Suppressor macrophage treated with lipopolysaccharide for 4 hours (primary cell): ENCODE measurements at regions not wholly inside any gene's neighbourhood (a gene's known extent, or its start where the extent isn't known, plus 50 kb on each side); places are given as distances from the start of the nearest gene placed in this dataset.
"Not testable (repeated sequence)": the region's sequence is repeated elsewhere in the genome, so short reads cannot be mapped to it uniquely, and the experiment has no call there.

Source experiments
- DNase-seq: peaks from one replicate; pipeline ENCODE4 v3.0.0-alpha.2; 2020

DNA sequence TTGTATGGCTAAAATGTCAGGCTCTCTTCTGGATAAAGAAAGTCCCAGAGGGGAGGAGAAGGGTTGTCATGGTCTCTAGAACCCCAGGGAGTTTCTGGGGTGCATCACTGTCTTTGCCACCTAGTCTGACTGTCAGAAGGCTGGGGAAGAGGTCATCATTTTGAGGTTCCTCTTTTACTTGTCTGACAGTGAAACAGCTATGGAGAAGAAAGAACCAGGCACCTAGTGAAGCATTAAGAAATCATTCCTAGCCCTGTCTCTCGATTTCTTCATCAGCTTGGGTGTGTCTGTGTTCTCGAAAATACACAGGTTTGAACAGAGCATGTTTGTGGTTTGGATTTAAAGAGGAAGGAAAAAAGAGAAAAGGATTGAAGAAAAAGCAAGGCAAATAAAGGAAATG is 158.7 kb upstream of the LRIG3 start:
- DNase-seq: peak; percentile 19

DNA sequence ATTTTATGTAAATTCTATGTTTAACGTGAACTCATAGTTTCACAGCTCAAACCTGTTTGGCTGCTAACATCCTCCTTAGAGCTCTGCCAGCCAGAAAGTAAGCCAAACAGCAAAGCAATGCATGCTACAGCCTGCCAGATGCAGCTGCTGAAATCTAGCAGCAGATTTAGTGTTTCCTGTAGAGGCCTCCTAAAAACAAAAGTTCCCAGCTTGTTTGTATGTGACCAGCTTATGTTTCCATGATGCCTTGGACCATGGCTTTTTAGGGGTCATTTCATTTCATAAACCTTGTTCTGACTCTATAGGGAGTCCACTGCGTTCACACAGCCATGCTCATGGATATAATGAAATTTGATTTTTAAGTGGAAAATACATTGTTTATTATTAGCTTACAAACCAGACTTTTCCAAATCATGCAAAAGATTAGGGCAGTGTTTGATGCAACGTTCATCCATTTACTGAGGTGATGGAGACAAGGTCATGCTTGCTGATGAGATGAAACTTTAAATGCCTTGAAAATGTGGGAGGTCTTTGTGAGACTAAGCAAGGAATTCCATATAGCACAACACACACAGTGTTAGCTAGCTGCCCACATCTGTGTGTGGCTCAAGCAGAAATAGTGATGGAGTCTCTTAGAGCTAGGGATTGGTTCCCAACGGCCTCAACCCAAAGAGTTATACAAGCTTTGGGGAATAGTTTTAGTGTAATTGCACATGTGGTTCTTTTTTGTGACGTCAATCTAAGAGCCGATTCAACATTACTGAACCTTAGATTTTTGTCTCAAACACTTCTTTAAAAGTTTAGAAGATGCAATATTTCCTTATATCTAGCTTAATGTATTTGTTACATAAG is 157.5 kb upstream of the LRIG3 start:
- DNase-seq: no peak

DNA sequence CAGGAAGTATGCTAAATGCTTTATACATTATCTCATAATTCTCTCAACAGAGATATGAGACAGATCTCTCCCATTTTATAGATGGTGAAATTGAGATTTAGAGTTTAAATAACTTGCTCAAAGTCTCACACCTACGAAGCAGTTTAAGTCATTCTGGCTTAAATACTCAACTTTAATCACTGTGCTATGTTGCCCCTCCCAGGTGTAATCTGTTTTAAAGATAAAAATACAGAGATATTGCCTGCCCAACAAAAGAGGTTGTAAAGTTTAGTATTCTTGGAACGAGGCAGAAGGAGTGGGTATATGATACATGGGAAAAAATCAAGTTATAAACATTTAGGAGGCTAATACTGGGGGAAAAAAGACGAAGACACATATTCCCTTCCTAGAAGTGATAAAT is 156.8 kb upstream of the LRIG3 start:
- no peak for DNase-seq

DNA sequence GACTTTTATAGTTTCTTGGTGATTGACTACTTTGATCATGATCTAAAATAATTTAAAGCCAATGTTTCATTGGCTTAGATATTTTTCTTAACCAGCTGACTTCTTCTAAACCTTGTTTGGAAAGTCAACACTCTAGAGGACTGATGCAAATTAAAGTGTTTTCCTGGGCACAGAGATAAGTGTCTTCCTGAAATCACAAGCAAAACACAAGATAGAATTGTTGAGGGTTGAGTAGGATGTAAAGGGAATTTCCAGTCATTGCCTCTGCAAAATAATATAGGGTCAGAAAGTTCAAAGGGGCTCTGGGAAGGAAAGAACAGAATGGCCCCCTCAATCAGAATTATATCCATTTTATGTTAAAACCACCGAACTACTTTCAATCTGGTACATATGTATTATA is 156.3 kb upstream of the LRIG3 start:
- DNase-seq: no peak

DNA sequence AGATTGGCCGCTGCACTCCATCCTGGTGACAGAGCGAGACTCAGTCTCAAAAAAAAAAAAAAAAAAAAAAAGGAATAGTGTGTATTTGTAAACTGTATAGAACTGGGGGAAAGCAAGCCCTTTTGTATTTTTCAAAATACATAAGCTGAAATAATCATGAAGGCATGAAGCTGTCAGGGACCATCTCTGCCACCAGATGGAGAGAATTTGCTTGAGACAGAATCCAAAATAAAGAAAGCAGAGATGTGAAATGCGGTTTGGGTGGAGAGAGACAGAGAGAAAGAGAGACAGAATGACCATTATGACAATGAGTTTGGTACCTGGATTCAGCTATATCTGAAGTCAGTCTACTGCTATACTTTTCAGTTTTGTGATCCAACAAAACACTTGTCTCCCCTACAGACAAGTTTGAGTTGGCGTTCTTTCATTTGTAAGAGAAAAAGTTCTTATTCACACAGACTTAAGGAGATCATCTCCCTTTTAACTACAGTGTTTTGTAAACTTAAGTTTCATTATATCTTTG is 155.7 kb upstream of the LRIG3 start:
- no peak for DNase-seq

DNA sequence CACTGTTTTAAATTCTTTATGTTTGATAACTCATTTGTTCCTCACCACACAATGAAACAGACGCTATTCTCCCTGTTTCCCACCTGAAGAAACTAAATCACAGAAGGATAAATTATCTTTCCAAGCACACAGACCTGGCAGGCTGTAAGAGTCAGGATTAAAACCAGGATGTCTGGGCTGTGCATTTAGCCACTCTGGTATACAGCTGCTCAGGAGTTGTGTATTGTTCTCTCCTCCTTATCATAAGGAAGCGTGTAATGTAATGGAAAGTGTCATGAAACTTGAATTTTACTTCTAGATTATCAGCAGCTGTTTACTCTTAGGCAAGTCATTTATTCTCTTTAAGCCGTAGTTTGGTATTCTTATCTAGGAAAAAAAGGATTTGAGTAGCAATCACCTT is 154.8 kb upstream of the LRIG3 start:
- no peak for DNase-seq

DNA sequence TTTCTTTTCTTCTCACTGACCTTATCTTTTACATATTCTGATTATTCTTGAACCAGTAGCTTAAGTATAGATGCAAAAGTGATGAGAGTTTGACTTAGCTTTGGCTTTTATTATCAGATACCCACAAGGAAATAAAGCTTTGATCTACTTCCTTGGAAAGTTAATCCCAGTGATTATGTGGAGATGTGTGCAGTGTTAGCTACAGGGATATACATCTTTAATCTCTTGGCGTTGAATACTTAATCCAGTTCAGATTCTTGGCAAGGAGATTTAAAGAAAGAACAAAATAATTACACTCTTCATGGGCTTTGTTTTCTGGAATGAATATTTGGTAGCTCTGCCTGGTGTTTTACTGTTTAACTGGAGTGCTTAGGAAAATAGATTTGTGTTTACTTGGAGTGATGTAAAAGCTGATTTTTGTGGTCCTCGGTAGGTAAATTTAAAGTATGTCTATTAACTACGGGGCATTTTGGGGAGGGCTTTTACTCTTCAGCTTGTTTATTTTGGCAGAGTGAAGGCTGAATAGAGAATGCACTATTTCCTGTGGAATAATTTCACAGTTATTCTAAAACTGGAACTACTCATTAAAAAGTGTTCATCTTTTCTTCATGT is 150.1 kb upstream of the LRIG3 start:
- no peak for DNase-seq

DNA sequence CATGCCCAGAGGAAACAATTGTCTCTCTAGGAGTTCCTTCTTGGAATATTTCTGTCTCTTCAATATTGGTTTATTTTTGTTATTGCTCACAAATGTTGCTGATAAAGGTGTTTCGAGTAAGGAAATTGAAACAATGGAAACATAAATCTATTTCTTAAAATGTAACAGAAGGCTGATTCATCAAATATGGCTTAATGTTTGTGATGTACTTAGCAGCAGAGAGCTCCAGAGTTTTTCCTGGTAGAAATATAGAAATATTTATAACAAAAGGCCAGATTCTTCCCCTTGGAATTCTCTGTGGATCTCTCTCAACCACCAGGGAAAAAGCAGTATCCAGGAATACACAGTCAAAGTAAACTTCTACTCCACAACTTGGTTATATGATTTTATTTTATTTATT is 149.2 kb upstream of the LRIG3 start:
- DNase-seq: no peak

DNA sequence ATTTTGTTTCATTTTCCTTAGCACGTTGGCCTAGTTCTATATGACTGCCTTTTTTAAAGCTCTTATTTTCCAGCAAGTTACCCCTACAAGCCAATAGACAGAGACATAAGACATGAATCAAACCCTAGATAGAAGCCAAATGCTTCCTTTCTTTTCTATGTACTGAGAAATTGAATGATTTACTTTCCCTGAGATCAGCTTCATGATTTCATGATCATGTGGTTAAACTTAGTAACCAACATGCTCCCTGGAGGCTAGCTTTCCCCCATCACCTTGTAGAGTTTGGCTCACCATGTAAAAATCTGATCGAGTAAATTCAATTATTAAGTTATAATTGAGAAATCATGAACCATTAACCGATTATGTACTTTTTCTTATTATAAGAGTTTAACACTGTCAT is 148.1 kb upstream of the LRIG3 start:
- no peak for DNase-seq

DNA sequence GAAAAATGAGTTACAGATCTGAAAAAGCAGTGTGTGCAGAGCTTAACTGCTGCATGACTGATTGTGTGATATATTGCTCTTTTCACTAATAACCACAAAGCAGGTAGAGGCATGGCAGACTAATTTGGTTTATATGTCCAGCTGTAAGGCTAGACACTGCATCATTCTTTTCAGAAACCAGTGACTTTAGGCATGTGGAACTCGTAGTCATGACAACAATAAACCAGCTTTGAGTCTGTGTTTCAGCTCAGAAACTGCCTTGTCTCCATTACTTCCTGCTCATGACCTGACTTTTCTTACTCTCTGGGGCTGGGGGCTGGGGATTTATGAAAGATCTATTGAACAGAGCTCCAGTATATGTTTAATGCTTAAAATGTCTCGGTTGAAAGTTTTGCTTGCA is 146.8 kb upstream of the LRIG3 start:
- no peak for DNase-seq

DNA sequence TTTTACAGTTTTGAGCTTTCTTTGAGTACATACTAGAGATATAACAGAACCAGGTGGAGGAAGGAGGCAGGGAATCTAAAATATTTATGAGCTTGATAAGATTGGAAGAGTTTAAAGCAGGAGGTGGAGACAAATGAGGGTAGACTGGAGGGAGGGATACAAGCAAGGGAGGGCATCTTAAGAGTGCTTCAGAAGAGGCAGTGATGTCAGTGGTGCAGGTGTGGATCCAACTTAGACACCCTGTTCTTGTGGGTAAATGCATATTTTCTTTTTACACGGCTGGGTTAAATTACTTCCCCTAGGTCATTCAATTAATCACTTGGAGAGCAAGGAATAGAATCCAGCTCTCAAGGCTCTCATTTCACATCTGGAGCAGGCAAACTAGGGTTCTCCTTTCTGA is 146.1 kb upstream of the LRIG3 start:
- no peak for DNase-seq

DNA sequence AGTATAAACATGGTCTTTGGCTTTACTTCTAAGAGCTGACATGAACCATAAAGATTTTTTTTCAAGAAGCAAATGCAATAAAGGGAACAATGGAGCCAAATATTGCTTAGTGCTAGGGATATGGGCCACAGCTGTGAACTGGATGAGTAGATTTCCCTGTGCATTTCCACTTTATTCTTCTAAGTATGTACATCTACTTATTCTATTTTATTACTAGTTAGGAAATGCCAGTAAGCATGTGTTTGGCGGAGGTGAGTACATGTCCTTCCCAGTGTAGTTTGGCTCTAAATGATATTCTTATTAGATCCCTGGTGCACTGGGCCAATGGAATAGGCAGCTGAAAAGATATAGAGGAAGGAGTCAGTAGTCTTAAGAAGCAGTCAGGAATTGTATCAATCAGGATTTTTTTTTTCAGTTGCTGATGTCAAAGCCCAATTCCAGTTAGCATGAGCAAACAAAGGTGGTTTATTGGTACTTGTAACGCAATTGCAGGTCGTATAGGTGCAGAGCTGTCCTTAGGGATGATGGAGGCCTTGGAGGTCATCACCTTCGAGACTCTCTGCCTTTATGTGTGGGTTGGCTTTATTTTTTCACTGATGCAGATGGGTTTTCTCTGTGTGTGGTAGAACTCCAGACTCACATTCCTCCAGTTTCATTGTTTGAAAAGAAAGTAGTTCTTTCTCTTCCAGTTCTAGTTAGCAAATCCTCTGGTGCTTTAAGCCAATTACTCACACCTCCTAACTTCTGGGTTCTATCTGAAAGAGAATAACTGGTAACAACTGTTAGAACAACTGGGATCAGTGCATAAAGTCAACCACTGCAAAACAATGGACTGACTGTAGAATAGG is 139.0 kb upstream of the LRIG3 start:
- no peak for DNase-seq

DNA sequence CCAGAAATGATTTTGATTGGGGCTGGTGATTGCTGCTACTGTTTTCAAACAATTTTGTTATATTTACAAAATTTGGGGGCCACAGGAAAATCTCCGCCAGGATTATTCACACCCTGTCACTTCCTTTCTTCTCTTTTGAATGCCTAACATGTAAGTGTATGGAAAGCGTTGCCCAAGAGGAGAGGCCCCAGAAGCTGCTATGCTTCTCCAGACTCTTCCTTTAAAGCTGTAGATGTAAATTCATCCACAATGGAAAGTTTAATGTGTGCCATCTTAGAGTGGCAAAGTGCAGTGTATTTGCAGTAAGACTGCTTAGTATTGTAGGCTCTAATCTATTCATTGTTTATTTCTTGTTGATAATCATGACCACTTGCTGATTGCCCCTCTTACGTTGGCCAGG is 136.7 kb upstream of the LRIG3 start:
- DNase-seq: no peak

DNA sequence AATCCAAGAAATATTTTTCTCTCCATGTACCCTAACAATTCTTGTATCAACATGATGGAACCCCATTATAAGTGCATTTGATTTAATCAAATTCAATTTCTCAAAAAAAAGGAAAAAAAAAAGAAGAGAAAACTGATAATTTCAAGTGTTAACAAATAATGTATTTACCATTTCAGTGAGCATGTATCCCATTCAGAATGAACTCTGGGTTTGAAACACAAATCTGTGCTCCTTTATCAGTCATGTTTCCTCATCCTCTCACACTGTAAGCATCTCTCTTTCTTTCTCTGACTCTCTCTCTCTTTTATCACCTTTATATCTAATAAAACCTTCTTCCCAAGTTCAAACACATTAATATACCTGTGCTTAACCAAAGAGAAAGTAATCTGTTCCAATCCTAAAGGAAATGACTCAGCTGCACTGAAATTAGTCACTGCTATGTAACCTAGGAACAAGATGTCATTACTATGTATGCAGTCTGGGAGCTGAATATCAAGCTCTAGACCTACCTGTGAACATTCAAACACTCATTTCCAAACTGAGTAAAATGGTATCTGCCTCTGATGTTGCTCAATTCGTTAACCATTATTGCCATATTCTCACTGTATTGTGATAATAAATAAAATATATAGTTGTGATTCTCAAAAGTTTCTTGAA is 135.0 kb upstream of the LRIG3 start:
- DNase-seq: no peak

DNA sequence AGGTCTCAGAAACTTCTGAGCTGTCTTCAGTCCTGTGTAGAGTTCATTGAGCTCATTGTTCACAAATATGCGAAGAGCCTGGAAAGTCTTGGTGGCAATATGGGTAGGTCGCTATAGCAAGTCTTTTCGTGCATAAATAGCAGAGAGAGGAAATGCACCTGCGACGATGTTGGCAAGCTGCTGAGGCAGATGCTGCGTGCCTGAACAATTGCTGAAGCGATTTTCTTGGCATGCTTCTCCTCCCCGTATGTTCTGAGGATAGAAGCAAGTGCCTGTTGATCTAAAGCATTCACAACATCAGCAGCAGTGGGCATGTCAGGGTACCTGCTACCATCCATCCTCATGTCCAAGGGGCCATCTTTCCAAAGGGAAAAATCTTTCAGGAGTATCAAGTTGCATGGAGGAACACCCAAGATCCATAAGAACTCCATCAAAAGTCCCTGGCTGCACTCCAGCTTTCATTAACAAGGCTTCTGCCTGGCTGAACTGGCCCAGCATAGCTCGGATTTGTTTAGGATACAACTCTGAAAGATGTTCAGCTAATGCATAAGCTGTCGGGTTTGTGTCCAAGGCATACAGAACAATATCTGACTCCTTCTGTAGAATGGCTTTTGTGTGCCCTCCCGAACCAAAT is 133.1 kb upstream of the LRIG3 start:
- not testable (repeated sequence) for DNase-seq

DNA sequence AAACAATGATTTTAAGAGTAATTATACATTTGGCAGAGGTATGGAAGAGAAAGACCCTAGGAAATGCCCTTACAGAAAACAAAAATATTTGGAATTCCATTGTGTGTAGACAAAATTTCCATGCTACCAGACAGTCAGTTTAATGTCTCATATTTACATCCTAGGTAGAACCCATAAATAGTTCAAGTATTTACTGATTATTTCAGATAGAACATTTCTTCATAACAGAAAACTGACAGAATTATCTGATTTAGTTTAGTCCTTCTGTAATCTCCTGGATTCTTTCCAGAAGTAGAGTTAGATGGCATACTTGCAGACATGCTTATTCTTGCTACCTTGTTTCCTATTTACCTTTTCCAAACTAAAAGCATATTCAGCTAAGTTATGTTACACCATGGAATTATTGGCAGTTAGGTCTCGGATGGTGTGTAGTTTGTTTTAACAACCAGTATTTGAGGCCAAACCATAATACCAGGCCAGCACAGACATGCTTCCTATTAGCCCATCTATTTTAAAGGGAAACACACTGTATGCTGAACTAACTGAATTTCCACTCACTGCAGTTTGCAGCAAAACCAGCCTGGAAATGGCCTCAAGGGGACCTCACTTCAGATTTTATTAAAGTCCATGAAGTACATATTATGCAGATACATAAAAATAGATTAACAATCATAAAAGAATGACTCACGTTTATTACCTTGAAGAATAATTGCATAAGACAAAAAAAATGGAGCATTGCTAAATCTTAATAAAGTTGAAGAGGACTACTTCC is 126.6 kb upstream of the LRIG3 start:
- no peak for DNase-seq

DNA sequence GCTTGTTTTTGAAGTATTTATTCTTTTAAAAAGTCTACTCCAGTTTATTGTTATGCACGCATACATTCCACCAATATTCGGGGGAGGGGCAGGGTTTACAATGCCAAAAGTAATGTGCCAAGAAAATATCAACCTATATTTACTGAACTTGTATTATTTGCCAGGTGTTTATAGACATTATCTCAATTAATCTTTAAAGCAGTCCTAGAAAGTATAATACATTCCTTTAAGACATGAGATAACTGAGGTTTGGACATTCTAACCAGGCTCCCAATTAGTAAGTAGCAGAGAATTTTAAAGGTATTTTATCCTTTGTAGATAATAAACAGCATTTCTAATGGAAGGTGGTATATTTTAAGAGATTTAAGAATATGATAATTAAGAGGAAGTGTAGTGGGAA is 124.5 kb upstream of the LRIG3 start:
- DNase-seq: no peak

DNA sequence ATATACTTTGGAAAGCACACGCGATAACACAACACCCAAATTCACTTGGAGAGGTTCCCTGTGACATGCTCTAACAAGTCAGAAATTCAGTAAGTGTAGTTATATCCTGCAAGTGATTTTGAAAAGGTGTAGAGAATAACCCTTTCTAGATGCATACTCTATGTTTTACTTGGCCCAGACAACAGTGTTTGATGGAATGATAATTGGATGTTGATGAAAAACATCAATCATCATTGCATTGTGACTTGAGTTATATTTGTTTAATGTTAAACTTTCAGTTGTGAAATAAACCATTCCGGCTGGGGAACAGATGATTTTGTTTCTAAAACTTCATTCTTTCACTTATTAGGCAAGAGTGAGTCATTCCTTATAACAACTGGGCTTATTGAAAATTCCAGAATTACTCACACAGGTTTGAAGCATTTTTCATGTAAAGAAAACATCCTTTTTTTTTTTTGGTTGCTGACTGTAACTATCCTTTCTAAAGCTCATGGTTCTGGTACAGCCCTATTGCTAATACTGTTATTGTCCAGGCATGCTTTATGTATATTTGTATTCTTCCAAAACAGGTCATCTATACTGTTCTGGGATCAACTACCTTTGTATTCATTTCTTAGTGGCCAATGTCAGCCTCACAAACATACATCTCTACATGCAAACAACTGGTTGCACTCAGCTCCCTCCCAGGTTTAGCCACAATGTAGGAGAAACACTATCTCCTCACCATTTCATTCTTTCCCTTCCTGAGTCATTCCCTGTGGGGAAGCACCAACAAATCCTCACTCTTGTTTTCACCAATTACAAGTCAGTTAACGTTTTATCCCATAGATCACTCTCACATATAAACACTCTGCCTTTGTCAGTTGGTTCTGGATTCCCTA is 121.2 kb upstream of the LRIG3 start:
- no peak for DNase-seq

DNA sequence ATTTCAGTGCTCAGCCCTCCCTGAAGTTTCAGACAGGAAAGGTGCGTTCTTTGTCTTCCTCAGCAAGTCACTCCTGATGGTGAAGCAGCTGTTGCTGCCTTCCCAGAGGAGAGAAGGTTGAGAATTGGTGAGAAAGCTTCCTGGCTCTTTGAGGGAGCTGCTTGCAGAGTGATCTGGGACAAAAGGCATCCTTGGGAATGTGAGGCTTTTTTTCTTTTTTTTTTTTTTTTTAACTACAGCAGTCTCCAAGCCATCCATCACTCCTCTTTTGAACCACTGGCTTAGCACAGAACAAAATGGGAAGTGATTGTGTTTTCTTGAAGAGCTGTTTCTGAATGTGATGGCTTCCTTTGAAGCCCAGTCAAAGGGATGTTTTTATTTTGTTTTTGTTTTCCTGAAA is 120.4 kb upstream of the LRIG3 start:
- DNase-seq: no peak

DNA sequence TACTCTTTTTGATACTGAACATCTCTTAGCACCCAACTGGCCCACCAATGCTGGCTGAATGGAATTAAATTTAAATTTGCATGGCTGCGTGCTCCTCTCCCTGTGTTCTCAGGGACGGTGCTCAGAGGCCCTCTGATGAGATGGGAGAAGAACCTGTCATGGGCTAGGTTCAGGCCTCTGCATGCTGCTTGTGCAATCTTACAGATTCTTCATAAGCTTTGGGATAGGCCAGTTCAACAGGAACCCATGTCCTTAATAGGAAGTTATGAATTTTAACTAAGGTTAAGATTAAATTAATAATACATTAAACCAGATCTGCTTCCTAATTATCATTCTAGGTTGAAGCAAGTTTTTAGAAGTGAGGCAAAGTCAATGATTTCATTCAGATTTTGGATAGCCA is 119.7 kb upstream of the LRIG3 start:
- DNase-seq: no peak

DNA sequence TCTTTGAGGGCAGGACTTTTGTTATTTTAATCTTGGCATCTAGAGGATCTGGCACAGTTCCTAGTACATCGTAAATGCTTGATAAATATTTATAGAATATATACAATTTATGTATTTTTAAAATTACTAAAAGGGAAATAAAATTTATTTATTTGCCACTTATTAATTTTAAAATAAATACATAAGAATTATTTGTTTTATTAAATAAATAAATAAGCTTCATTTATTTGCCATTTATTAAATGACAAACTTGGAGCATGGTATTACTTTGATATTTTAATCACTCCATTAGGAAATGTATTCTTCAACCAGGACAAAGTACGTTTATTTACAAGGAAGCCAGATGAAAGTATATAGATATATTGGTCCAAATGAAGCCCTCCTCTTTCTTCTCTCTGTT is 118.7 kb upstream of the LRIG3 start:
- no peak for DNase-seq
